H7 (cell line): ENCODE measurements at regions not wholly inside any gene's neighbourhood (a gene's known extent, or its start where the extent isn't known, plus 50 kb on each side); places are given as distances from the start of the nearest gene placed in this dataset.
"Not testable (repeated sequence)": the region's sequence is repeated elsewhere in the genome, so short reads cannot be mapped to it uniquely, and the experiment has no call there.

Source experiments
- DNase-seq: peaks from one replicate; pipeline ENCODE4 v3.0.0; 2012
- H3K27me3 ChIP-seq: 2 replicates; pipeline ENCODE4 v1.6.0; 2011; ENCODE audit warnings: mild to moderate bottlenecking, low read length; ENCODE audit not compliant: control insufficient read depth, insufficient read depth
- H3K36me3 ChIP-seq: replicated peaks from 2 replicates; pipeline ENCODE4 v1.5.1; 2011; ENCODE audit warnings: low read length; ENCODE audit not compliant: control insufficient read depth, insufficient read depth
- H3K4me3 ChIP-seq: 2 replicates; pipeline ENCODE4 v1.5.1; 2011; ENCODE audit warnings: low read depth, mild to moderate bottlenecking, control low read depth, low read length, moderate library complexity; ENCODE audit not compliant: insufficient read depth

DNA sequence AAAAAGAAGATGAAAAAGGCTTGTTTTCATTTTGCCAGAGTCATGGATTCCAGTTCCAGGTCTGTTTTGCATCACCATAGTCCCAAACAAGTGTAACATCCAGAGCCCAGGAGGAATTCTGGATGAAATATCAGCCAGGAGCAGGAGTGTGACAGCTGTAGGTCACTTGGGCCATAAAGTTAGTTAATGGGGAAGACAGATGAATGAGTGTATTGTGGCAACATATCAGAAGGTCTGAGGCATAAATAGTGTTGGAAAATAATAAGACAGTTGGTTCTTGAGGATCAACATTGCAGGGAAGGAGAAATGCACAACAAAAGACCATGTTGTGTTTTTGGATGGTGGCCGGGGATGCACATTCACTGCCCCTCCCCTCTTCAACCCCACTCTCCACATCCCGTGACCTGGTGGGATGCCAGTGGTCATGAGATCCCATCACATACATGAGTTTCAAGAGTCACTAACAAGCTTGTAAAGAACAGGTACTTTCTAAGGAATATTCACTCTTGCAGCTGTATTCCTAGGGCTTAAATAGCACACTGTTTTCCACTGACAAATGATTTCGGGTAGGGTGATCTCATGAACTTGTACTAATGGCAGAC is 83.1 kb upstream of the IGFBP7 start:
- Histone ChIP-seq H3K27me3 (peaks cover 10% of the 10 kb centered on the region; the same call in 1 of the 2 replicates), H3K36me3 (no peaks in the 10 kb centered on the region), H3K4me3 (no peak overlapping the region)
- no peak for DNase-seq

GRCh38 chr4:57191523-57192034 is 81.4 kb upstream of the IGFBP7 start:
- Histone ChIP-seq H3K27me3 (peaks cover 10% of the 10 kb centered on the region; the same call in 1 of the 2 replicates), H3K4me3 (no peak overlapping the region), H3K36me3 (no peaks in the 10 kb centered on the region)
- DNase-seq: peak; percentile 40

- peak; percentile 56 for DNase-seq
- Histone ChIP-seq H3K4me3 (no peak overlapping the region), H3K36me3 (no peaks in the 10 kb centered on the region), H3K27me3 (peaks cover 10% of the 10 kb centered on the region; the same call in 1 of the 2 replicates)
Measured at GRCh38 chr4:57190601-57191481, 80.7 kb upstream of the IGFBP7 start.

- Histone ChIP-seq H3K27me3 (no peaks in the 10 kb centered on the region; the same call in 1 of the 2 replicates), H3K4me3 (no peak overlapping the region), H3K36me3 (no peaks in the 10 kb centered on the region)
- no peak for DNase-seq
Measured at GRCh38 chr4:57187246-57187645, 77.1 kb upstream of the IGFBP7 start.

DNA sequence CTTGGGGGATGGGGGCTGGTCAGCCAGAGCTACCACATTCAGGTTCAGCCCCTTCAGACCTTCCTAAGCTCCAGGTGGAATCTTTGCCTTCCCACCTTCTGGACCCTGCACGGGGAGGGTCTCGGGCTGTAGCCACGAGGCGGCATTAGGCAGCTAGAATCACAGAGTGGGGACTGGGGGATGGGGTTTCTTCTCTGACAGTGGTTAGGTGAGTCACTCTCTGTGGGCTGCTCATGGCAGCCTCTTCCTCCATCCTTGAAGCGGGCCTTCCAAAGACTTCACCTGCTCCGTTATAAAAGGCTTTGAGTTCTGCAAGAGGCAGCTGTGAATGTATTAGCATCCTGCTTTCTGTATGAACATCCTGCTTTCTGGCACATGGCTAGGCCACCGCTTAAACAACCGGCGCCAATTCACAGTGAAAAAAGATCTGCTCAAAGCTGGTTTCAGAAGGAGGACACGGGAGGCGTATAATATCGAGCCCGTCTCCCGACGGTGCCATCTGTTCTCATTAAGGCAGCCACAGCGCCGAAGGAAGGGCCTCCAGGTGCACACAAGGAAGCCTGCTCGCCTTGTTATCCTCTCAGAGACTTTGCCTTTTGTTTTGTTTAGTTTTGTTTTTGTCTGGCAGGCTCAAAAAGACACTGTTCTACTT is 74.3 kb upstream of the IGFBP7 start:
- H3K36me3 ChIP-seq: no peaks in the 10 kb centered on the region
- DNase-seq: no peak
- no peaks in the 10 kb centered on the region for H3K27me3 ChIP-seq
- H3K4me3 ChIP-seq: no peak overlapping the region

DNA sequence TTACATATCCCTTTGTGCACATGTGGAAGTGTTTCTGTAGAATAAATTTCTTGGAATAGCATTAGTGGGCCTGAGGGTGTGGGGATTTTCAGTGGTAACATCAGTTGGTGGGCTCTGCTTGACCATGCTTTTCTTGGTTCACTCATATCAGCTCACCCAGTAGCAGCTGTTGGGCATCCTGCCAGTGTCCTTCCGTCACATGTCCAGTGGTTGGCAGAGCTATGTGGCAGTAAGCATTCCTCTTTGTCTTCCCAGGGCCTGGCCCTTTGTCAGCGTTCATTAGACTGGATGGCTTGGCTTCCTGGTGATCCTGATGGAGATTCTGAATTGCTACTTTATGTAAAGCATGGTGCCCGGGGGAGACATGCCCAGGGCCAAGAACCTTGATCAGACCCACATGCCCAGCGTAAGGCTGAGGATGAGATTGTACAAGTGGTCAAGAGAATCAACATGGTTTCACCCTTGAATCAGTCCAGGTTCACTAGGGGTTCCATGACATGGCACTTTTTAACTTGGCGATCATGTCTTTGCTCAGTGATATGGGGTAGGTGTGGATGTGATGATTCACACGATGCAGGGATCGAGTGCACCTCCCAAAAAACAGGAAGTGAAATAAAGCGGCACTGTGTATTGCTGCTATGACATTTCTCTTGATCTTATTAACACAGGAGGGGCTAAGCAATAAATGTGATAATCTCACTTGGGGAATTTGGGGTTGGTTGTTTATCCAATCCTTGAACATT is 72.1 kb upstream of the IGFBP7 start:
- Histone ChIP-seq H3K4me3 (no peak overlapping the region), H3K36me3 (no peaks in the 10 kb centered on the region), H3K27me3 (no peaks in the 10 kb centered on the region)
- DNase-seq: no peak

DNA sequence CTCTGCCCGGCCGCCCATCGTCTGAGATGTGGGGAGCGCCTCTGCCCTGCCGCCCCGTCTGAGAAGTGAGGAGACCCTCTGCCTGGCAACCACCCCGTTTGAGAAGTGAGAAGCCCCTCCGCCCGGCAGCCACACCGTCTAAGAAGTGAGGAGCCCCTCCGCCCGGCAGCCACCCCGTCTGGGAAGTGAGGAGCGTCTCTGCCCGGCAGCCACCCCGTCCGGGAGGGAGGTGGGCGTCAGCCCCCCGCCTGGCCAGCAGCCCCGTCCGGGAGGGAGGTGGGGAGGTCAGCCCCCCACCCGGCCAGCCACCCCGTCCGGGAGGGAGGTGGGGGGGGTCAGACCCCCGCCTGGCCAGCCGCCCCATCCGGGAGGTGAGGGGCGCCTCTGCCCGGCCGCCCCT is 63.0 kb upstream of the IGFBP7 start:
- not testable (repeated sequence) for H3K36me3 ChIP-seq, H3K4me3 ChIP-seq, H3K27me3 ChIP-seq, DNase-seq

DNA sequence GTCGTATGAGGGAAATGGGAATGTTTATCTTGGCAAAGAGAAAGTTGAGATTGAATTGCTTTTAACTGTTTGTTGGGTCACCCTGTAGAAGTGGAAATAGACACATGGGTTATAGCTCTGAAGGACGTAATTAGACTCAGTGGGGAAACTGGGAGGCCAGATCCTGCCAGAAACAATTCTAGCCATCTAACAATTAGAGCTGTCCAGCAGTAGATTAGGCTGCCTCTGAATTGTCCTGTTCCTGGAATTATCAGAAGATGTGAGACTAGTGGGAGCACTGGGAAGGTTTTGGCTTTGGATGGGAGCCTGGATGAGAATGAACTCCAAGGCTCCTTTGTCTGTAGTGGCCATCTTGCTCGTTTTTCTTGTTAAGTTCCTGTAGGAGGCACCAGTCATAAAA is 61.9 kb upstream of the IGFBP7 start:
- no peak for DNase-seq
- H3K4me3 ChIP-seq: no peak overlapping the region
- no peaks in the 10 kb centered on the region for H3K36me3 ChIP-seq
- H3K27me3 ChIP-seq: no peaks in the 10 kb centered on the region

DNA sequence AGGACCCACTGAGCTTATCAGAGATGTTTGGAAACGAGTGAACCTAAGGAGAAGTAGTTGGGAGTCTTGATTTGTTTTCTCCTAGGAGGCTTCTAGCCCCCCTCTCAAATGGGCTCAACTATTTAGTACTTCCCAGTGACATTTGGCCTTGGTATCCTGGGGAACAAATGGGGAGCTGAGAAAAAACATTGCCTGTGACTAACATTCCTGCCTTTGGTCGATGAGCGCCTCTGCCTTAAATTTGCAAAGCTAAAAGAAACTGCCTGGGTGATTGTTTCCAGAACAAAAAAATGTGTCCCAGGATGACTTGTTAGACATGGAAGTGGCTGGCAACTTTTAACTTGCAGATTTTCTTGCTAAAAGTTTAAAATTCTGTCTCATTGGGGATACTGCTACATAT is 58.8 kb upstream of the IGFBP7 start:
- no peak overlapping the region for H3K4me3 ChIP-seq
- H3K27me3 ChIP-seq: peaks cover 7% of the 10 kb centered on the region; the same call in 1 of the 2 replicates
- no peaks in the 10 kb centered on the region for H3K36me3 ChIP-seq
- DNase-seq: no peak

DNA sequence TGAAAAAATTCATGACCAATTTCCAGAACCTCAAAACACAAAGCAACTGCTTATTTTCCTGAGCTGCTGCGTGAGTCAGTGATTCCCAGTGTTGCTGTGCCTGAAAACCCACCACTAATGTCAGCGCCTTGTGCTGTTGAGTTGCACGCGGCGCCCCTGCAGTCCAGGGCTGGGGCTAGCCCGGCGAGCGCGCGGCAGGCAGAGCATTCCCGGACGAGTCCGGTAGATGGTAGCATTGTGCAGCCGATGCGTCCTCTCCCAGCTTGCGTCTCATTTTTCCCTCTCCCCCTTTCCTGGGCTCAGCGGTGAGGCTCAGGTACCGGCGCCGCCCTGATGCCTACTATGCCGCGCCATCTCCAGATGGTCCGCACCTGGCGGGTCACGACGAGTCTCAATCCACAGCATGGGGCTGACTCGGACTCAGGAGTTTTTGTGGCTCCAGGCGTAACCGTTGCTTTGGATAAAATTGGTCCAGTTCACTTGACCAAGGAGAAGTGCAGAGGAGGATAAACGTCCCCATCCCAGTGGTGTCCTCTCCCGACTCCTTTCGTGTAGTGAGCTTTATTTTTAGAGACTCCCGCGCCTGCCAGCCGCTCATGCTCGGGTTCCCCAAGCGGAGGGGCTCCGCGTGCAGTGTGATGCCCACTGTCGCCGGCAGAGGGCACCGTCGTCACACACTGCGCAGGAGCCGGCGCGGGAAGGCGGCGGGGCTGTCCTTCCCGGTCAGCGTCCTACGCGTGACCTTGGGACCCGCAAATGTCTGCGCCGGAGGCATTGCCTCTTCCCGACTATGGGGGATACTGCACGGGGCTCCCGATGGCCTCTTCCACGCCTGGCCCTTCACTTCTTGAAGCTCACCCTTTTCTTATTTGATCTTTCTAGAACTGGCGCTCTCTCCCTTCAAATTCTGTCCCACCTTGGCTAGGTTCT is 53.6 kb upstream of the IGFBP7 start:
- Histone ChIP-seq H3K27me3 (peaks cover 7% of the 10 kb centered on the region; the same call in 1 of the 2 replicates), H3K4me3 (peak overlapping the region; percentile 51), H3K36me3 (no peaks in the 10 kb centered on the region)
- peak; percentile 90 for DNase-seq

GRCh38 chr4:57162499-57163019 is 52.4 kb upstream of the IGFBP7 start:
- Histone ChIP-seq H3K27me3 (peaks cover 7% of the 10 kb centered on the region; the same call in 1 of the 2 replicates), H3K36me3 (no peaks in the 10 kb centered on the region), H3K4me3 (no peak overlapping the region)
- no peak for DNase-seq
